ENCODE measurements at regions not wholly inside any gene's neighbourhood (a gene's known extent, or its start where the extent isn't known, plus 50 kb on each side); places are given as distances from the start of the nearest gene placed in this dataset.

GRCh38 chr14:97948841-97949240, 1151.7 kb downstream of the VRK1 start:
- TF ChIP-seq, protein P1, sequence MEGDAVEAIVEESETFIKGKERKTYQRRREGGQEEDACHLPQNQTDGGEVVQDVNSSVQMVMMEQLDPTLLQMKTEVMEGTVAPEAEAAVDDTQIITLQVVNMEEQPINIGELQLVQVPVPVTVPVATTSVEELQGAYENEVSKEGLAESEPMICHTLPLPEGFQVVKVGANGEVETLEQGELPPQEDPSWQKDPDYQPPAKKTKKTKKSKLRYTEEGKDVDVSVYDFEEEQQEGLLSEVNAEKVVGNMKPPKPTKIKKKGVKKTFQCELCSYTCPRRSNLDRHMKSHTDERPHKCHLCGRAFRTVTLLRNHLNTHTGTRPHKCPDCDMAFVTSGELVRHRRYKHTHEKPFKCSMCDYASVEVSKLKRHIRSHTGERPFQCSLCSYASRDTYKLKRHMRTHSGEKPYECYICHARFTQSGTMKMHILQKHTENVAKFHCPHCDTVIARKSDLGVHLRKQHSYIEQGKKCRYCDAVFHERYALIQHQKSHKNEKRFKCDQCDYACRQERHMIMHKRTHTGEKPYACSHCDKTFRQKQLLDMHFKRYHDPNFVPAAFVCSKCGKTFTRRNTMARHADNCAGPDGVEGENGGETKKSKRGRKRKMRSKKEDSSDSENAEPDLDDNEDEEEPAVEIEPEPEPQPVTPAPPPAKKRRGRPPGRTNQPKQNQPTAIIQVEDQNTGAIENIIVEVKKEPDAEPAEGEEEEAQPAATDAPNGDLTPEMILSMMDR (IDR thresholded peaks at IDR 0.05): no peak
- TF ChIP-seq POLR2A (IDR thresholded peaks at IDR 0.05): no peak
